ENCODE measurements at regions not wholly inside any gene's neighbourhood (a gene's known extent, or its start where the extent isn't known, plus 50 kb on each side); places are given as distances from the start of the nearest gene placed in this dataset.
"Not testable (repeated sequence)": the region's sequence is repeated elsewhere in the genome, so short reads cannot be mapped to it uniquely, and the experiment has no call there.

- H3K9me3 ChIP-seq (ENCODE audit: control insufficient read depth in 1 of 2, low read length in 2 of 2): no peaks in the 10 kb centered on the region
- H3K4me3 ChIP-seq (ENCODE audit: low read depth in 1 of 2, low read length in 2 of 2): no peak overlapping the region
- H3K4me1 ChIP-seq (ENCODE audit: control insufficient read depth in 1 of 2, insufficient read depth in 2 of 2, low read length in 2 of 2): no peaks in the 10 kb centered on the region
- no peaks in the 10 kb centered on the region for H3K36me3 ChIP-seq (ENCODE audit: control insufficient read depth in 1 of 2, insufficient read depth in 2 of 2, low read length in 2 of 2)
- no peak overlapping the region for H3K27ac ChIP-seq (ENCODE audit: low read length)
- no peaks in the 10 kb centered on the region for H3K27me3 ChIP-seq (ENCODE audit: low read depth, low read length)
Measured at GRCh38 chrX:148080593-148080992, 99.5 kb downstream of the FMR1NB start.

DNA sequence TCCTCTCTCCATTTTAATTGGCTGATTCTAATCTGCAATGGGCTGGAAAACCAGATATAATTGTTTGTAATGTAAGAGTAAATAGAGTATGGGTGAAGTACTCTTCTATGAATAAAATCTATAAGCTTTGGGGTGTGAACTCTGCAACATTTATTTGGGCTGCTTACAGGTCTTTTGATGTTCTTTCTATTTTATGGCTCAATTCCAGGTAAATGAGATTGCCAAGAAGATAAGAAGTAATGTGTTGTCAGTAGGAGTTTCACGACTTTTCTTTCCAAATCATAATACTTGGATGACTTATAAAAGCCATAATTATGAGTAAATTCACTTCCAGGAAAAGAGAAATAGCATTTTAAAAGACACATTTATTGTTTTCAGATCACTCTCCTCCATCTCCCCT, 103.5 kb downstream of the FMR1NB start:
- Histone ChIP-seq H3K27ac (ENCODE audit: low read length) (no peak overlapping the region), H3K27me3 (ENCODE audit: low read depth, low read length) (no peaks in the 10 kb centered on the region), H3K36me3 (ENCODE audit: control insufficient read depth in 1 of 2, insufficient read depth in 2 of 2, low read length in 2 of 2) (no peaks in the 10 kb centered on the region), H3K9me3 (ENCODE audit: control insufficient read depth in 1 of 2, low read length in 2 of 2) (no peaks in the 10 kb centered on the region), H3K4me3 (ENCODE audit: low read depth in 1 of 2, low read length in 2 of 2) (no peak overlapping the region), H3K4me1 (ENCODE audit: control insufficient read depth in 1 of 2, insufficient read depth in 2 of 2, low read length in 2 of 2) (no peaks in the 10 kb centered on the region)

DNA sequence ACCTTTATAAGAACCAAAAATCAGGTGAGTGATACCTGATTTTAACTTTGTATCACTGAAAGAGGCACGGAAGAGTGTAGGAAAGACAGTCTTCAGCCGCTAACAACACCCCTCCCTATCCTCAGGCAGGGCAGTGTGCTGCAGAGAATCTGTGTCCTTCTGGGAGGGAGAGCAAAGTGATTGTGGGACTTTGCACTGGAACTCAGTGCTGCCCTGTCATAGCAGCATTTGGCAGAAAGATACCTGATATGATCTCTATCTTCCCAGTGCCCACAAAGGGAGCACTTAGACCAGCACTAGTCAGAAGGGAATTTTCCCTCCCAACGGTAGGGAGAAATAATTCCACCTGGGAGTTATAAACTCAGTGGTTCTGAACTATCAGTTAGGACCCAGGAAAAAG, 139.0 kb downstream of the FMR1NB start:
- Histone ChIP-seq H3K4me3 (ENCODE audit: low read depth in 1 of 2, low read length in 2 of 2) (no peak overlapping the region), H3K4me1 (ENCODE audit: control insufficient read depth in 1 of 2, insufficient read depth in 2 of 2, low read length in 2 of 2) (no peaks in the 10 kb centered on the region), H3K9me3 (ENCODE audit: control insufficient read depth in 1 of 2, low read length in 2 of 2) (no peaks in the 10 kb centered on the region), H3K27ac (ENCODE audit: low read length) (no peak overlapping the region), H3K27me3 (ENCODE audit: low read depth, low read length) (no peaks in the 10 kb centered on the region), H3K36me3 (ENCODE audit: control insufficient read depth in 1 of 2, insufficient read depth in 2 of 2, low read length in 2 of 2) (no peaks in the 10 kb centered on the region)

- no peaks in the 10 kb centered on the region for H3K36me3 ChIP-seq (ENCODE audit: control insufficient read depth in 1 of 2, insufficient read depth in 2 of 2, low read length in 2 of 2)
- no peak overlapping the region for H3K27ac ChIP-seq (ENCODE audit: low read length)
- H3K27me3 ChIP-seq (ENCODE audit: low read depth, low read length): no peaks in the 10 kb centered on the region
- no peaks in the 10 kb centered on the region for H3K9me3 ChIP-seq (ENCODE audit: control insufficient read depth in 1 of 2, low read length in 2 of 2)
- no peak overlapping the region for H3K4me3 ChIP-seq (ENCODE audit: low read depth in 1 of 2, low read length in 2 of 2)
- no peaks in the 10 kb centered on the region for H3K4me1 ChIP-seq (ENCODE audit: control insufficient read depth in 1 of 2, insufficient read depth in 2 of 2, low read length in 2 of 2)
Measured at GRCh38 chrX:148120999-148121623, 140.0 kb downstream of the FMR1NB start.

DNA sequence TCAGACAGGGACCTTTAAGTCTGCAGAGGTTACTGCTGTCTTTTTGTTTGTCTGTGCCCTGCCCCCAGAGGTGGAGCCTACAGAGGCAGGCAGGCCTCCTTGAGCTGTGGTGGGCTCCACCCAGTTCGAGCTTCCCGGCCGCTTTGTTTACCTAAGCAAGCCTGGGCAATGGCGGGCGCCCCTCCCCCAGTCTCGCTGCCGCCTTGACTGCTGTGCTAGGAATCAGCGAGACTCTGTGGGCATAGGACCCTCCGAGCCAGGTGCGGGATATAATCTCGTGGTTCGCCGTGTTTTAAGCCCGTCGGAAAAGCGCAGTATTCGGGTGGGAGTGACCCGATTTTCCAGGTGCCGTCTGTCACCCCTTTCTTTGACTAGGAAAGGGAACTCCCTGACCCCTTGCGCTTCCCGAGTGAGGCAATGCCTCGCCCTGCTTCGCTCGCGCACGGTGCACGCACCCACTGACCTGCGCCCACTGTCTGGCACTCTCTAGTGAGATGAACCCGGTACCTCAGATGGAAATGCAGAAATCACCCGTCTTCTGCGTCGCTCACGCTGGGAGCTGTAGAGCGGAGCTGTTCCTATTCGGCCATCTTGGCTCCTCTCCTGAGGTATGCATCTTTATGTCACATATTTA, 147.9 kb downstream of the FMR1NB start:
- not testable (repeated sequence) for H3K27ac ChIP-seq (ENCODE audit: low read length); H3K27me3 ChIP-seq (ENCODE audit: low read depth, low read length); H3K4me1 ChIP-seq (ENCODE audit: control insufficient read depth in 1 of 2, insufficient read depth in 2 of 2, low read length in 2 of 2); H3K4me3 ChIP-seq (ENCODE audit: low read depth in 1 of 2, low read length in 2 of 2); H3K9me3 ChIP-seq (ENCODE audit: control insufficient read depth in 1 of 2, low read length in 2 of 2); H3K36me3 ChIP-seq (ENCODE audit: control insufficient read depth in 1 of 2, insufficient read depth in 2 of 2, low read length in 2 of 2)

- H3K36me3 ChIP-seq (ENCODE audit: control insufficient read depth in 1 of 2, insufficient read depth in 2 of 2, low read length in 2 of 2): no peaks in the 10 kb centered on the region
Measured at GRCh38 chrX:148133105-148133725, 152.1 kb downstream of the FMR1NB start.

DNA sequence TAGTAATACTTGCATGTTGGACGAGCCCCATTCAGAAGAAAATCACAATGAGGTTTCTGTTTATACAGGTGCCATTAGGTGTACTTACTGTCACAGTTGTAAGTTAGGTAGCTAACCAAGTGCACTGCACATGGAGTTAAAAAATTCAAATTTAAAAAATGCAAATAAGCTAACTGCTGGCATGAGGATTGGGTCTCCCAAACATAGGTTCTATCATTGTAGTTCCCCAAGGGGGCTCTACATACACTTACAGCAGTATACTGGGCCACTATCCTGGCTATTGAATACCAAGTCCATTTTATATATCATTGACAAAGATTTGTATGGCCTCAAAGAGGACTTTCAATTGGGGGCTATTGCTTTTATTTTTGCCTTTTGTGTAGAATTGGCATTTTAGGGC, 153.4 kb downstream of the FMR1NB start:
- H3K4me1 ChIP-seq (ENCODE audit: control insufficient read depth in 1 of 2, insufficient read depth in 2 of 2, low read length in 2 of 2): no peaks in the 10 kb centered on the region
- no peak overlapping the region for H3K4me3 ChIP-seq (ENCODE audit: low read depth in 1 of 2, low read length in 2 of 2)
- H3K9me3 ChIP-seq (ENCODE audit: control insufficient read depth in 1 of 2, low read length in 2 of 2): no peaks in the 10 kb centered on the region
- H3K27ac ChIP-seq (ENCODE audit: low read length): no peak overlapping the region
- no peaks in the 10 kb centered on the region for H3K36me3 ChIP-seq (ENCODE audit: control insufficient read depth in 1 of 2, insufficient read depth in 2 of 2, low read length in 2 of 2)
- H3K27me3 ChIP-seq (ENCODE audit: low read depth, low read length): no peaks in the 10 kb centered on the region

More at GRCh38 chrX:148133105-148133725, 152.1 kb downstream of the FMR1NB start:
- no peaks in the 10 kb centered on the region for H3K9me3 ChIP-seq (ENCODE audit: control insufficient read depth in 1 of 2, low read length in 2 of 2)
- H3K27ac ChIP-seq (ENCODE audit: low read length): no peak overlapping the region
- no peak overlapping the region for H3K4me3 ChIP-seq (ENCODE audit: low read depth in 1 of 2, low read length in 2 of 2)
- H3K4me1 ChIP-seq (ENCODE audit: control insufficient read depth in 1 of 2, insufficient read depth in 2 of 2, low read length in 2 of 2): no peaks in the 10 kb centered on the region
- H3K27me3 ChIP-seq (ENCODE audit: low read depth, low read length): no peaks in the 10 kb centered on the region

GRCh38 chrX:148135738-148136137, 154.6 kb downstream of the FMR1NB start:
- H3K27me3 ChIP-seq (ENCODE audit: low read depth, low read length): no peaks in the 10 kb centered on the region
- no peak overlapping the region for H3K4me3 ChIP-seq (ENCODE audit: low read depth in 1 of 2, low read length in 2 of 2)
- H3K4me1 ChIP-seq (ENCODE audit: control insufficient read depth in 1 of 2, insufficient read depth in 2 of 2, low read length in 2 of 2): no peaks in the 10 kb centered on the region
- H3K36me3 ChIP-seq (ENCODE audit: control insufficient read depth in 1 of 2, insufficient read depth in 2 of 2, low read length in 2 of 2): no peaks in the 10 kb centered on the region
- H3K27ac ChIP-seq (ENCODE audit: low read length): no peak overlapping the region
- peaks cover 0 to 2% of the 10 kb centered on the region in 2 donors for H3K9me3 ChIP-seq (ENCODE audit: control insufficient read depth in 1 of 2, low read length in 2 of 2)

DNA sequence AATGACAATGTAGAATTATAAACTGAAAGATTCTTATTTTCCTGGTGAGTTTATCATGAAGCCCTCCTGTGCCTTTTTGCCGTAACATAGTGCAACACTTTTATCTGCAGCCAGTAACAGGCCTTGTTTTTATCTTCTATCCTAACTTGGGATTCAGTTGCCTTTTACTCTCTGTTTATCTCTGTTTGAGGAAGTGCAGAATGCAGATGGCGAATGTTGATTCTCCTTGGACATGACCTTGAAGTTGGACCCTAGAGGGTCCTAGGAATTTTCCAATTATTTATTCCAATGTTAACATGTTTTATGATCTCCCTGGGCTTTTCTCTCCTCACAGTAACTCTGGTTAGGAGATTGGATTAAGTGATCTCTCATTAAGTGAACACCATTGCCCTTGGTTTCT, 165.0 kb downstream of the FMR1NB start:
- Histone ChIP-seq H3K4me3 (ENCODE audit: low read depth in 1 of 2, low read length in 2 of 2) (no peak overlapping the region), H3K9me3 (ENCODE audit: control insufficient read depth in 1 of 2, low read length in 2 of 2) (no peaks in the 10 kb centered on the region), H3K27ac (ENCODE audit: low read length) (no peak overlapping the region), H3K27me3 (ENCODE audit: low read depth, low read length) (no peaks in the 10 kb centered on the region), H3K36me3 (ENCODE audit: control insufficient read depth in 1 of 2, insufficient read depth in 2 of 2, low read length in 2 of 2) (no peaks in the 10 kb centered on the region), H3K4me1 (ENCODE audit: control insufficient read depth in 1 of 2, insufficient read depth in 2 of 2, low read length in 2 of 2) (no peaks in the 10 kb centered on the region)

GRCh38 chrX:148156986-148157385, 175.8 kb downstream of the FMR1NB start:
- Histone ChIP-seq H3K9me3 (ENCODE audit: control insufficient read depth in 1 of 2, low read length in 2 of 2) (no peaks in the 10 kb centered on the region), H3K4me3 (ENCODE audit: low read depth in 1 of 2, low read length in 2 of 2) (no peak overlapping the region), H3K27me3 (ENCODE audit: low read depth, low read length) (no peaks in the 10 kb centered on the region), H3K4me1 (ENCODE audit: control insufficient read depth in 1 of 2, insufficient read depth in 2 of 2, low read length in 2 of 2) (no peaks in the 10 kb centered on the region), H3K27ac (ENCODE audit: low read length) (no peak overlapping the region), H3K36me3 (ENCODE audit: control insufficient read depth in 1 of 2, insufficient read depth in 2 of 2, low read length in 2 of 2) (no peaks in the 10 kb centered on the region)

- Histone ChIP-seq H3K36me3 (ENCODE audit: control insufficient read depth in 1 of 2, insufficient read depth in 2 of 2, low read length in 2 of 2) (no peaks in the 10 kb centered on the region), H3K4me3 (ENCODE audit: low read depth in 1 of 2, low read length in 2 of 2) (no peak overlapping the region), H3K27ac (ENCODE audit: low read length) (no peak overlapping the region), H3K27me3 (ENCODE audit: low read depth, low read length) (no peaks in the 10 kb centered on the region), H3K4me1 (ENCODE audit: control insufficient read depth in 1 of 2, insufficient read depth in 2 of 2, low read length in 2 of 2) (no peaks in the 10 kb centered on the region), H3K9me3 (ENCODE audit: control insufficient read depth in 1 of 2, low read length in 2 of 2) (no peaks in the 10 kb centered on the region)
Measured at GRCh38 chrX:148159796-148160195, 178.7 kb downstream of the FMR1NB start.
